ENCODE measurements at regions not wholly inside any gene's neighbourhood (a gene's known extent, or its start where the extent isn't known, plus 50 kb on each side); places are given as distances from the start of the nearest gene placed in this dataset.

- H3K27ac ChIP-seq (ENCODE audit: poor library complexity, severe bottlenecking): no peak overlapping the region
- TF ChIP-seq CTCF (IDR thresholded peaks at IDR 0.05; ENCODE audit: poor library complexity, severe bottlenecking): no peak
- H3K9me3 ChIP-seq (ENCODE audit: severe bottlenecking): no peaks in the 10 kb centered on the region
- DNase-seq (ENCODE audit: low spot score) (no peak), ATAC-seq (ENCODE audit: low read depth) (no peak)
- no peaks in the 10 kb centered on the region for H3K4me1 ChIP-seq (ENCODE audit: insufficient read depth, poor library complexity, severe bottlenecking)
- peaks cover 37% of the 10 kb centered on the region for H3K27me3 ChIP-seq (ENCODE audit: insufficient read depth, poor library complexity, severe bottlenecking)
- H3K4me3 ChIP-seq (ENCODE audit: severe bottlenecking): no peak overlapping the region
- no peaks in the 10 kb centered on the region for H3K36me3 ChIP-seq (ENCODE audit: low read depth)
Measured at GRCh38 chr12:66804563-66804974, 125.7 kb upstream of the GRIP1 start.

GRCh38 chr12:66808606-66809005 is 129.7 kb upstream of the GRIP1 start:
- H3K9me3 ChIP-seq (ENCODE audit: severe bottlenecking): no peaks in the 10 kb centered on the region
- ATAC-seq (ENCODE audit: low read depth): no peak
- no peak overlapping the region for H3K27ac ChIP-seq (ENCODE audit: poor library complexity, severe bottlenecking)
- H3K36me3 ChIP-seq (ENCODE audit: low read depth): no peaks in the 10 kb centered on the region
- peaks cover 16% of the 10 kb centered on the region for H3K27me3 ChIP-seq (ENCODE audit: insufficient read depth, poor library complexity, severe bottlenecking)
- no peak for DNase-seq (ENCODE audit: low spot score)
- no peak for TF ChIP-seq CTCF (IDR thresholded peaks at IDR 0.05; ENCODE audit: poor library complexity, severe bottlenecking)
- H3K4me3 ChIP-seq (ENCODE audit: severe bottlenecking): no peak overlapping the region
- H3K4me1 ChIP-seq (ENCODE audit: insufficient read depth, poor library complexity, severe bottlenecking): no peaks in the 10 kb centered on the region

GRCh38 chr12:66813137-66813892 is 134.4 kb upstream of the GRIP1 start:
- peaks cover 5% of the 10 kb centered on the region for H3K27me3 ChIP-seq (ENCODE audit: insufficient read depth, poor library complexity, severe bottlenecking)
- no peaks in the 10 kb centered on the region for H3K9me3 ChIP-seq (ENCODE audit: severe bottlenecking)
- H3K27ac ChIP-seq (ENCODE audit: poor library complexity, severe bottlenecking): no peak overlapping the region
- DNase-seq (ENCODE audit: low spot score) (no peak), ATAC-seq (ENCODE audit: low read depth) (peak; percentile 54; the same call in 2 of the 3 replicates)
- H3K36me3 ChIP-seq (ENCODE audit: low read depth): no peaks in the 10 kb centered on the region
- TF ChIP-seq CTCF (IDR thresholded peaks at IDR 0.05; ENCODE audit: poor library complexity, severe bottlenecking): no peak
- no peak overlapping the region for H3K4me3 ChIP-seq (ENCODE audit: severe bottlenecking)
- H3K4me1 ChIP-seq (ENCODE audit: insufficient read depth, poor library complexity, severe bottlenecking): no peaks in the 10 kb centered on the region

- ATAC-seq (ENCODE audit: low read depth) (no peak), DNase-seq (ENCODE audit: low spot score) (no peak)
- H3K27ac ChIP-seq (ENCODE audit: poor library complexity, severe bottlenecking): no peak overlapping the region
- H3K27me3 ChIP-seq (ENCODE audit: insufficient read depth, poor library complexity, severe bottlenecking): peaks cover 4% of the 10 kb centered on the region
- H3K4me1 ChIP-seq (ENCODE audit: insufficient read depth, poor library complexity, severe bottlenecking): peaks cover 10% of the 10 kb centered on the region
- H3K4me3 ChIP-seq (ENCODE audit: severe bottlenecking): no peak overlapping the region
- no peak for TF ChIP-seq CTCF (IDR thresholded peaks at IDR 0.05; ENCODE audit: poor library complexity, severe bottlenecking)
- no peaks in the 10 kb centered on the region for H3K36me3 ChIP-seq (ENCODE audit: low read depth)
- H3K9me3 ChIP-seq (ENCODE audit: severe bottlenecking): no peaks in the 10 kb centered on the region
Measured at GRCh38 chr12:66819587-66819986, 140.7 kb upstream of the GRIP1 start.

GRCh38 chr12:66822961-66823360 is 144.1 kb upstream of the GRIP1 start:
- Histone ChIP-seq H3K27me3 (ENCODE audit: insufficient read depth, poor library complexity, severe bottlenecking) (peaks cover 4% of the 10 kb centered on the region), H3K9me3 (ENCODE audit: severe bottlenecking) (no peaks in the 10 kb centered on the region), H3K27ac (ENCODE audit: poor library complexity, severe bottlenecking) (no peak overlapping the region), H3K4me1 (ENCODE audit: insufficient read depth, poor library complexity, severe bottlenecking) (peaks cover 10% of the 10 kb centered on the region), H3K4me3 (ENCODE audit: severe bottlenecking) (no peak overlapping the region), H3K36me3 (ENCODE audit: low read depth) (no peaks in the 10 kb centered on the region)
- TF ChIP-seq CTCF (IDR thresholded peaks at IDR 0.05; ENCODE audit: poor library complexity, severe bottlenecking): no peak
- no peak for DNase-seq (ENCODE audit: low spot score)
- no peak for ATAC-seq (ENCODE audit: low read depth)
